Activated CD4-positive, alpha-beta memory T cell treated with anti-CD3 and anti-CD28 coated beads, Interleukin-2, amount 10 ng/mL, durations not matched to agents 7 days and 5 days (primary cell): ENCODE measurements at regions not wholly inside any gene's neighbourhood (a gene's known extent, or its start where the extent isn't known, plus 50 kb on each side); places are given as distances from the start of the nearest gene placed in this dataset.

ENCODE experiments used
- CTCF ChIA-PET: fragments of 350-600 bp; sonication (Branson Sonifier 250); formaldehyde crosslinking; loops from one replicate; lab custom pipeline; 2021; ENCODE audit warnings: antibody characterized with exemption, inconsistent platforms; lab: Charles Lee
- POLR2A ChIA-PET: fragments of 350-600 bp; sonication (Branson Sonifier 250); formaldehyde crosslinking; loops from one replicate; lab custom pipeline; 2021; ENCODE audit warnings: antibody characterized with exemption; lab: Charles Lee
- DNase-seq: peaks from one replicate; pipeline ENCODE4 v3.0.0-alpha.2; 2020
- H3K27ac Mint-ChIP-seq: one replicate; pipeline ENCODE4 v1.8.0; 2021; ENCODE audit warnings: mild to moderate bottlenecking, mixed read lengths
- H3K27me3 Mint-ChIP-seq: one replicate; pipeline ENCODE4 v1.8.0; 2021; ENCODE audit warnings: mixed read lengths
- H3K36me3 Mint-ChIP-seq: one replicate; pipeline ENCODE4 v1.8.0; 2021; ENCODE audit warnings: low read depth, mixed read lengths
- H3K4me1 Mint-ChIP-seq: one replicate; pipeline ENCODE4 v1.8.0; 2021; ENCODE audit warnings: mixed read lengths
- H3K4me3 Mint-ChIP-seq: one replicate; pipeline ENCODE4 v1.8.0; 2021; ENCODE audit warnings: mild to moderate bottlenecking, mixed read lengths
- H3K9me3 Mint-ChIP-seq: one replicate; pipeline ENCODE4 v1.8.0; 2021; ENCODE audit warnings: mixed read lengths

- Mint-ChIP-seq H3K4me3 (no peak overlapping the region), H3K27me3 (no peaks in the 10 kb centered on the region), H3K4me1 (peaks cover 26% of the 10 kb centered on the region), H3K27ac (no peak overlapping the region), H3K36me3 (no peaks in the 10 kb centered on the region), H3K9me3 (no peaks in the 10 kb centered on the region)
- no peak for DNase-seq
- ChIA-PET CTCF (no interaction called here), POLR2A (no interaction called here)
These were observed 64.9 kb upstream of the CAMK2D start for GRCh38 chr4:113826421-113826820.

- Mint-ChIP-seq H3K36me3 (no peaks in the 10 kb centered on the region), H3K4me1 (peaks cover 26% of the 10 kb centered on the region), H3K27ac (no peak overlapping the region), H3K4me3 (no peak overlapping the region), H3K9me3 (no peaks in the 10 kb centered on the region), H3K27me3 (no peaks in the 10 kb centered on the region)
- DNase-seq, result no peak
- ChIA-PET POLR2A (interaction anchor here (0.6 kb wide), 1 partner anchor 1924 kb away, joined by 3 read pairs; no protein-coding TSS in a partner anchor), CTCF (no interaction called here)
These were observed 63.7 kb upstream of the CAMK2D start for GRCh38 chr4:113825272-113825671.

- ChIA-PET POLR2A (no interaction called here), CTCF (no interaction called here)
- Mint-ChIP-seq H3K36me3 (no peaks in the 10 kb centered on the region), H3K9me3 (no peaks in the 10 kb centered on the region), H3K4me3 (no peak overlapping the region), H3K27me3 (no peaks in the 10 kb centered on the region), H3K4me1 (peaks cover 26% of the 10 kb centered on the region), H3K27ac (no peak overlapping the region)
- no peak for DNase-seq
These were observed 62.9 kb upstream of the CAMK2D start for GRCh38 chr4:113824396-113824795.

- DNase-seq, result no peak
- POLR2A ChIA-PET, result no interaction called here
- Mint-ChIP-seq H3K36me3 (no peaks in the 10 kb centered on the region), H3K27me3 (no peaks in the 10 kb centered on the region), H3K9me3 (no peaks in the 10 kb centered on the region), H3K27ac (no peak overlapping the region), H3K4me3 (no peak overlapping the region), H3K4me1 (peaks cover 26% of the 10 kb centered on the region)
- CTCF ChIA-PET, result no interaction called here
These were observed 61.7 kb upstream of the CAMK2D start for GRCh38 chr4:113823291-113823659.

GRCh38 chr4:113822555-113823290, 61.2 kb upstream of the CAMK2D start:
- no peak overlapping the region for H3K4me3 Mint-ChIP-seq
- no peaks in the 10 kb centered on the region for H3K36me3 Mint-ChIP-seq
- no peaks in the 10 kb centered on the region for H3K9me3 Mint-ChIP-seq
- H3K4me1 Mint-ChIP-seq, result peaks cover 26% of the 10 kb centered on the region
- CTCF ChIA-PET, result no interaction called here
- H3K27me3 Mint-ChIP-seq, result no peaks in the 10 kb centered on the region
- no peak for DNase-seq
- POLR2A ChIA-PET, result no interaction called here
- H3K27ac Mint-ChIP-seq, result no peak overlapping the region

- ChIA-PET CTCF (no interaction called here), POLR2A (no interaction called here)
- no peak overlapping the region for H3K27ac Mint-ChIP-seq
- no peak overlapping the region for H3K4me3 Mint-ChIP-seq
- H3K27me3 Mint-ChIP-seq, result no peaks in the 10 kb centered on the region
- DNase-seq, result no peak
- no peaks in the 10 kb centered on the region for H3K36me3 Mint-ChIP-seq
- no peaks in the 10 kb centered on the region for H3K9me3 Mint-ChIP-seq
- H3K4me1 Mint-ChIP-seq, result peaks cover 26% of the 10 kb centered on the region
These were observed 60.3 kb upstream of the CAMK2D start for GRCh38 chr4:113821856-113822255.

- Mint-ChIP-seq H3K27ac (no peak overlapping the region), H3K4me3 (no peak overlapping the region), H3K36me3 (no peaks in the 10 kb centered on the region), H3K4me1 (peaks cover 20% of the 10 kb centered on the region), H3K27me3 (no peaks in the 10 kb centered on the region), H3K9me3 (no peaks in the 10 kb centered on the region)
- CTCF ChIA-PET, result no interaction called here
- POLR2A ChIA-PET, result no interaction called here
- no peak for DNase-seq
These were observed 58.6 kb upstream of the CAMK2D start for GRCh38 chr4:113820108-113820507.

GRCh38 chr4:113815826-113816225, 54.3 kb upstream of the CAMK2D start:
- H3K4me3 Mint-ChIP-seq, result no peak overlapping the region
- ChIA-PET CTCF (no interaction called here), POLR2A (no interaction called here)
- H3K27me3 Mint-ChIP-seq, result no peaks in the 10 kb centered on the region
- DNase-seq, result no peak
- no peaks in the 10 kb centered on the region for H3K4me1 Mint-ChIP-seq
- H3K9me3 Mint-ChIP-seq, result no peaks in the 10 kb centered on the region
- H3K27ac Mint-ChIP-seq, result no peak overlapping the region
- no peaks in the 10 kb centered on the region for H3K36me3 Mint-ChIP-seq

- ChIA-PET CTCF (no interaction called here), POLR2A (no interaction called here)
- Mint-ChIP-seq H3K4me1 (no peaks in the 10 kb centered on the region), H3K4me3 (no peak overlapping the region), H3K36me3 (no peaks in the 10 kb centered on the region), H3K9me3 (no peaks in the 10 kb centered on the region), H3K27ac (no peak overlapping the region), H3K27me3 (no peaks in the 10 kb centered on the region)
- DNase-seq, result no peak
These were observed 49.8 kb upstream of the CAMK2D start for GRCh38 chr4:113811359-113811758.
